GM21526 (cell line): ENCODE measurements at regions not wholly inside any gene's neighbourhood (a gene's known extent, or its start where the extent isn't known, plus 50 kb on each side); places are given as distances from the start of the nearest gene placed in this dataset.
A peak's percentile ranks its signal among the peaks of the same experiment; 100 is the strongest.
"Not testable (repeated sequence)": the region's sequence is repeated elsewhere in the genome, so short reads cannot be mapped to it uniquely, and the experiment has no call there.

Source experiments
- ATAC-seq: cut with Tn5 transposase; IDR thresholded peaks from one replicate; pipeline ENCODE4 v1.9.1; 2021; ENCODE audit warnings: moderate library complexity; ENCODE audit not compliant: unreplicated experiment, low FRiP score

GRCh38 chr2:190005513-190005912 lies 57.0 kb downstream of the MSTN start:
- no peak for ATAC-seq

GRCh38 chr2:189999661-190000060 lies 62.9 kb downstream of the MSTN start:
- ATAC-seq = no peak

- not testable (repeated sequence) for ATAC-seq
These were observed 63.9 kb downstream of the MSTN start for GRCh38 chr2:189998665-189999064.

GRCh38 chr2:189997016-189997415 lies 65.5 kb downstream of the MSTN start:
- no peak for ATAC-seq

- ATAC-seq = no peak
These were observed 66.8 kb downstream of the MSTN start for GRCh38 chr2:189995679-189996078.

GRCh38 chr2:189982780-189983394 lies 79.6 kb downstream of the MSTN start:
- no peak for ATAC-seq

- ATAC-seq = no peak
These were observed 80.4 kb downstream of the MSTN start for GRCh38 chr2:189982087-189982486.

- not testable (repeated sequence) for ATAC-seq
These were observed 86.0 kb downstream of the MSTN start for GRCh38 chr2:189976488-189976887.

GRCh38 chr2:189960346-189960745 lies 102.2 kb downstream of the MSTN start:
- ATAC-seq = no peak

GRCh38 chr2:189959450-189959849 lies 103.1 kb downstream of the MSTN start:
- ATAC-seq = no peak

GRCh38 chr2:189954989-189955388 lies 107.5 kb downstream of the MSTN start:
- ATAC-seq = peak; percentile 43

GRCh38 chr2:189952536-189953109 lies 109.9 kb downstream of the MSTN start:
- ATAC-seq = peak; percentile 90

- ATAC-seq = peak; percentile 46
These were observed 110.6 kb downstream of the MSTN start for GRCh38 chr2:189951791-189952535.

GRCh38 chr2:189943009-189943408 lies 119.5 kb downstream of the MSTN start:
- no peak for ATAC-seq

GRCh38 chr2:189940913-189941312 lies 121.6 kb downstream of the MSTN start:
- ATAC-seq = no peak

GRCh38 chr2:189937691-189938090 lies 124.8 kb downstream of the MSTN start:
- ATAC-seq = no peak

GRCh38 chr2:189933911-189934399 lies 128.6 kb downstream of the MSTN start:
- ATAC-seq = no peak

GRCh38 chr2:189933041-189933440 lies 129.5 kb downstream of the MSTN start:
- ATAC-seq = peak; percentile 99

- no peak for ATAC-seq
These were observed 134.7 kb downstream of the MSTN start for GRCh38 chr2:189927823-189928222.
